ENCODE measurements at regions not wholly inside any gene's neighbourhood (a gene's known extent, or its start where the extent isn't known, plus 50 kb on each side); places are given as distances from the start of the nearest gene placed in this dataset.

DNA sequence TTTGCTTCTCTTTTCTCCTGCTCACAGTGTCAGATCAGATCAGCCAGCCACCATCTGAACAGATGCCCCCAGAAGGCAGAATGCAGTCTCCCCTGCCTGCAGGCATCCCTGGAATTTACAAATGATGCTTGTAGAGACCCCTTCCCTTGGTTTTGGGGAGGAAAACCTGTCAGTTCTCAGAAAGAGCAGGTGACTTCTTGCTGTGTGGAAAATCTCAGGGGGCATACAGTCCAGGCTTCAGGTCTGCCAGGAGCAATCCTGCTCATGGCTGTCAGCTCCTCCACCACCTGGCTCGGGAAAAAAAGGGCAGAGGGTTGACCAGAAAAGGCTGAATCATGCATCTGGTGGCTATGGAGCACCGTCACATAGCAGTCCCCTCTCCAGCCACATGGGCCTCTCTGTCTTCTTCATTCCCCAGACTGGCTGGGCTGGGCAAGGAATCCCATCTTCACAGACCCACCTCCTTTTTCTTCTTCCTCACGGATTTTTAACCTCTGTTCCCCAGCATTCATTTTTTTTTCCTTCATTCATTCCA lies 107.0 kb downstream of the KCNF1 start:
- no peak for DNase-seq

DNA sequence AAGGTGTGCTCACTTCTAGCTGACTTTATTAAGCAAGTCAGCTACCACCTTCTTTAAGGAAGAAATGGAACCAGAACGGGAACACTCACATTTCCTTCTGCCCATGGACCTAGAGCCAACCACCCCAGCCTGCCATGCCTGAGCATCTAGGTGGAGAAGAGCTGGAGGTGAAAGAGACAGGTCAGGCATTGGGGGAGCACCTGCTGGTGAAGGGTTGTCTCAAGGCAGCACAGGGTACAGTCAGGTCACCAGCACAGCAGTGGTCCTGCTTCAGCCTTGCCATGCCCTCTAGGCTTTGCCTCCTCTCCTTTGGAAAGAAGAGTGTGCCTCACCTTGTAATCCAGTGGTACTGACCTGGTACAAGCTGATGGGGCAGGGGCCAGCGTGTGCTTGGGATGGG lies 107.9 kb downstream of the KCNF1 start:
- DNase-seq: no peak

- no peak for DNase-seq
These were observed 110.3 kb downstream of the KCNF1 start for GRCh38 chr2:11022064-11022463.

- no peak for DNase-seq
These were observed 111.0 kb downstream of the KCNF1 start for GRCh38 chr2:11022591-11023273.

DNA sequence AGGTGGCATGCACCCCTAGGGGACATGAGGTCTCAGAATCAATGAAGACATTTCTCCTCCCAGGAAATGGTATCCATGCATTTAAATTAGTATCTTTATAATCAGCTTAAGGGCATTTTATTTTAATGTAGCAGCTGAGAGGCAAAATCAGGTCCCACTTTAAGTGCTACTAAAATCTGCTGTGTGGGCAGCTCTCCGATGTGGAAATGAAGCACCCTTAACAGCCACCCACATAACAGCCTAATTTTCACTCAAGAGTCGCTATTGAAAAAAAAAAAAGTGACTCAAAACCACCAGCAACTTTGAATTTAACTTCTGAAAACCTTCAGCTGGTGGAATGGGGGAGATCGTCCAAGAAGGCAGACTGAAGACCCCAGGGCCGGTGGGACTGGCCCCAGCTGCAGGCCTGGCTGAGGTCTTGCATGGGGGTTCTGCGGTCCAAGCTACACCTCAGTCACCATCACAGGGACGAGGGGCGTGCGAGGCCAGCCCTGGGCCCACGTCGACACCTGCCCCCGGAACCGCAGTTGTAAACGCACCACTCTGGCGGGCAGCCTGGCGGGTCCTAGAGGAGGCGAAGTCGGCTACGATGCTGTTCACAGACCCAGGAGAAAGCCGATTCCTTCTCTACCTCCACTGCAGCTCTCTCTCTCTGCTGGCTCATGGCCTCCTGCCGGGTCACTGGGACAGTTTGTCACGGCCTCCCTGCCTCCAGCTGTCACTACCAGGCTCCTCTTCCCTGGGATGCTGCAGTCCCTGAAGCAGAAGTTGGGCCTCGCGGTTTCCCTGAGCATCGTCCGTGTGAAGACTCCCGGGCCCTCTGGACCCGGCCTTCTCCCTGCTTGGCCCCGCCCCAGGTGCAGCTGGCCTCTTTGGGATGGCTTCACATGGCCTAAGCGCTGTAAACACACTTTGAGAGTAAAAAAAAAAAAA lies 111.9 kb downstream of the KCNF1 start:
- DNase-seq: no peak

- DNase-seq: no peak
These were observed 112.5 kb downstream of the KCNF1 start for GRCh38 chr2:11024259-11024645.

- DNase-seq: no peak
These were observed 113.0 kb downstream of the KCNF1 start for GRCh38 chr2:11024687-11025086.

DNA sequence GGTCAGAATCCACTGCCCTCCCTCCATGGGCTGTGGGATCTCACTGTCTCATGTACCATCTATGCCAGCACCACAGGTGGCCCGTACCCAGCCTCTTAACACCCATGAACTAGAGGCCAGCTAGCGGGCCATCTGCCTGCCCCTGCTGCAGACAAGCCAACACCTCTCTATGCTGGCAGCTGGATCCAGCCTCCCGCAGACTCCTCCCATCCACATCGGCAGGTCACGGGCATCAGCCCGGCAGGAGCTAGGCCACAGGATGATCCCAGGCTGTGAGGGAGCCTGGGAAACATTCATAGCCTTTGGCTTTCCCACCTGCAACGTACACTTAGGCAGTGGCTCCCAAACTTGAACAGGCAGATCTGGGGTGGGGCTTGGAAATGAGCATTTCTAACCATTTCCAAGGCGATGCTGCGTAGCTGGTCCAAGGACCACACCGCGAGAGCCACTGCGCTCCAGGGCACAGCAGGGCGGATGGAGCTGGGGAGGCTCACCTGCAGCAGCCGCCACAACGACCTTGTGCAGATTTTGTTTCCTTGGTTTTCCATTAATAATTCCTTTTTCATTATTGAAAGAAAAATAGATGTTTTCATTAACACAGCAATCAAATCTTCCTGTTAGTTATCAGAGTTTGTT lies 114.7 kb downstream of the KCNF1 start:
- DNase-seq: no peak

GRCh38 chr2:11027195-11027594 lies 115.5 kb downstream of the KCNF1 start:
- DNase-seq: no peak

GRCh38 chr2:11028407-11028916 lies 116.7 kb downstream of the KCNF1 start:
- DNase-seq: no peak

DNA sequence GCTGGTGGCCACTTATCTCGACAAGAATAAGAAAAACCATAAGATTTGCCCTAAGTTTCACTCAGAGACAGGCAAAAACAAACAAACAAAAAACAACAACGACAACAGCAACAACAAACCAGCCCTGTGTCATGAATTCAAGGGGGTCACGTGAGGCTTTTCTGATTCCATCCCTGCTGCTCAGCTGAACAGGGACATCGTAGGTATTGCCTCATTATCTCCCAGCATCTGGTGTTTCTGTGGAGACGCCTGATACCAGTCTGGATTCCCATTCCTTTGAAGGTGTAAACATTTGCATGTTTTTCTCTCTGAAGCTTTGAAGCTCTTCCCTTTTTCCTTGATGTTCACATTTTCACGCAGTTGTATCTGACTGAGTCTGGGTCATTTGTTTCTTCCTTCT lies 117.4 kb downstream of the KCNF1 start:
- DNase-seq: no peak

DNA sequence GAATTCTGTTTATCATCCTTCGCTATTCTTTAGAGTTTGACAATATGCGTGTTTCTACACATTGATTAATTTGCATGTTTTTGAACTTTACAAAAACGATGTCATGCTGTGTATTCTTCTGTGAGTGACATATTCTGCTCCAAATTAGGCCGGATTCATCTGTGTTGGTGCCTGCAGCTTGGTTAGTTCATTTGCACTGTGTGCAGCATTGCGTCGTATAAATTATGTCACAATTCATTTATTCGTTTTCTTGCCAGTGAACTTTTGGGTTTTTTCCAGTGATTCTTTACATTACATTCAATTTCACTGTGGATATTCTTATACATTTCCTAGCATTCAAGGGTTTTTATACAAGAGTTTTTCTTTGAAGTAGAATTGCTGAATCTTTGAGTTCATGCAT lies 118.3 kb downstream of the KCNF1 start:
- no peak for DNase-seq

DNA sequence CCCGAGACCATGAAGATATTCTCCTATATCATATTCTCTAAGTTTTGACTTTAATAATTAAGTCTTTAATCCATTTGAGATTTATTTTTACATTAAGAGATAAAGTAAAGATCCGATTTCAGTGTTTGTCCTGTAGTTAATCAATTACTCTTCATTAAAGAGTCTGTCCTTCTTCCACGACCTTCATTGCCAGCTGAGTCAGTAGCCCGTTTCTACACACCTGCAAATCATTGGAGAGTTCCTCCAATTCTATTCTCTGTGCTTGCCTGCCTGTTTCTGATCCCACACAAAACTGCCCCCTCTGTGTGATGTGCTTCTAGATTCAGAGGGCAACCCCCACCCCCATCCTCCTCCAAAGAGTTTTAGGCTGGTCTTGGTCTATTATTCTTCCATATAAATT lies 119.2 kb downstream of the KCNF1 start:
- DNase-seq: no peak

DNA sequence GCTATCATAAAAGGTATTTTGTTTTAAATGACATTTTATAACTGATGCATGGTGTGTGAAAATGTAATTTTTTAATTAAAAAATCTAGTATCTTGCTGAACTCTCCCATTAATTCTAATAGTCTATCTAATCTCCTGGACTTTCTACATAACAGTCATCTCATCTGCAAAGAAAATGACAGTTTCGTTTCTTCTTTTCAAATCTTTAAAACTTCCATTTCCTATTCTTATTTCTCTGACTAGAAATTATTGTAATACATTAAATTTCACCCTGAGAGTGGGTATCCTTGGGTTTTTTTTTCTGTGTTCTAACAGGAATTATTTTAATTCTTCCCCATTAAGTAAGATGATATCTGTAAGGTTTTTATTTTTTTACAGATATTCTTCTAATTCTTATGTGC lies 120.1 kb downstream of the KCNF1 start:
- no peak for DNase-seq

- no peak for DNase-seq
These were observed 120.7 kb downstream of the KCNF1 start for GRCh38 chr2:11032396-11032795.

DNA sequence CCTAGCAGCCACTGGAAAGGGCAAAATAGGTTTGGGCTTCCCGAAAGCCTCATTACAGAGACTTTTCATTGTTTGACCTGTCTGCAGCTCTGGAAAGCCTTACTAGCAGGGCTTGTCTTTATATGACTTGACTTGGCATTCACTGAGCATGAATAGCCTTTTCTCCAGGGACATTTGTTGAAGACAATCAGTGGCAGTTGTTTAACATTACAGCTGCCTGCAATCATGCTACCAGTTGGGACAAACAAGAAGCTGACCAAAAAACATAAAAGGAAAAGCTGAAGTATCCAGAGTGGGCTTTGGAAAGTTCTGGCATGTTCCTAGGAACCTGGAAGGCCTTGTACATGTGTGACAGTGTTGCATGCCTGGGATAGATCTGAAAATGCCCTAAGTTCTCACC lies 121.4 kb downstream of the KCNF1 start:
- no peak for DNase-seq

DNA sequence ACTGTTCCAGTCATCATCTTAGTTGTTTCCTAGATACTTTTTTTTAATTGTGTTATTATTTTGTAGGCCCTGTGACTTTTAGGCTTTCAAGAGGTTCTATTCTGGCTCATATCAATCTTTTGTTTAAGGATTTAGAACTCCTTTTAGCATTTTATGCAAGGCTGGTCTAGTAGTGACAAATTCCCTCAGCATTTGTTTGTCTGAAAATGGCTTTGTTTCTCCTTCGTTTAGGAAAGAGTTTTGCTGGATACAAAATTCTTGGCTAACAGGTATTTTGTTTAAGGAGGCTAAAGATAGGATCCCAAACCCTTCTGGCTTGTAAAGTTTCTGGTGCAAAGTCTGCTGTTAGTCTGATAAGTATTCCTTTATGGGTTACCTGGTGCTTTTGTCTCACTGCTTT lies 116.6 kb upstream of the SLC66A3 start:
- DNase-seq: no peak

DNA sequence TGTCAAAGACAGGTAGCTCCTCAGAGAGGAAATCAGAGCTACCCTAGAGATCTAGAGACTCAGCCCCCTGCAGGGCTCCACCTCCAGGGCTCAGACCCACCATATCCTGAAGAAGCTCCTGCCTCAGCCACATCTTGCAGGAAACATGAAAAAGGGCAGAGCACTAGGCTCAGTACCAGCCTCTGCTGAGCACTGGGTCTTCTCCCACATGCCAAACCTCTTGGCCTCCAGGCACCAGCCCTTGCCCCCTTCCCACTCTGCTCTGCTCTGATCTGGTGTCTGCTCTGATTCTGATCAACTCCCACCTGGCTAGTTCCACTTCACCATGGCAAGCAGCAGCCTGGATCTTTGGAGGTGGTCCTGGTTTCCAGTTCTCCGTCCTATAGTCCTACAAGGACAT lies 114.3 kb upstream of the SLC66A3 start:
- DNase-seq: no peak

DNA sequence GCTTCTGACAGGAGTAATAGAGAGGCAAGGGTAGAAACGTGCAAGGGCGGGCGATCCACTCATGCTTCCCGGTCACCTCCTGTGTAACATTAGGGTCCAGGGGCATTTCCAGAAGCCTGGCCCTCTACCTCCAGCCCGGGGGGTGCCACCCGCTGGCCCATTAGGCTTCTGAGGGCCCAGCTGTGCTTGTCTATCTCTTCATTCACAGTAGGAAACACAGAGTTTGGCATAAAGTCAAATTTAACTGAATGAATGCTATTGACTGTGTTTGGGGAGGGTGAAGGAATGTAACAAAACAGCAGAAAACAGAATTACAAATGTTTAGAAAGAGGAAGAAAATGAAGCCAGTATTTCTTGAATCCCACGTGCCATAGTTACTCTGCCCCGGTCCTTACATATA lies 112.4 kb upstream of the SLC66A3 start:
- DNase-seq: no peak

DNA sequence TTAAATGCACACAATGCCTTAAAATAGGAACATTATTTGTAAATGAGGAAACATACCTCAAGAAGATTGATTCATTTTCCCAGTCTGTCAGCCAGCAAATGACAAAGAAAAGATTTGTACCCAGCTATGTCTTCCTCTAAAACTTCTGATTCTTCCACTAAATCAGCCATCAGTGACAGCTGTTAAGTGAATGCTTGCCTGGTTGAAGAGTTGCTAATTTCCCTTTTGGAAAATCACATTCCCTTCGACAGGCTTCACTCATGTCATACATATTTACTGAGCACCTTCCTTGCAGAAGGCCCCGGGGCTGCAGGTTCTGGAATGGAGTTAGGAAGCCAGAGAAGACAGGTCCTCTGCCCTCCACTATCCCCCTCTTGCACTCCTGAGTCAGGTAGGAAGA lies 112.0 kb upstream of the SLC66A3 start:
- no peak for DNase-seq

GRCh38 chr2:11044201-11044600 lies 111.1 kb upstream of the SLC66A3 start:
- no peak for DNase-seq

GRCh38 chr2:11045294-11045693 lies 110.0 kb upstream of the SLC66A3 start:
- DNase-seq: no peak

DNA sequence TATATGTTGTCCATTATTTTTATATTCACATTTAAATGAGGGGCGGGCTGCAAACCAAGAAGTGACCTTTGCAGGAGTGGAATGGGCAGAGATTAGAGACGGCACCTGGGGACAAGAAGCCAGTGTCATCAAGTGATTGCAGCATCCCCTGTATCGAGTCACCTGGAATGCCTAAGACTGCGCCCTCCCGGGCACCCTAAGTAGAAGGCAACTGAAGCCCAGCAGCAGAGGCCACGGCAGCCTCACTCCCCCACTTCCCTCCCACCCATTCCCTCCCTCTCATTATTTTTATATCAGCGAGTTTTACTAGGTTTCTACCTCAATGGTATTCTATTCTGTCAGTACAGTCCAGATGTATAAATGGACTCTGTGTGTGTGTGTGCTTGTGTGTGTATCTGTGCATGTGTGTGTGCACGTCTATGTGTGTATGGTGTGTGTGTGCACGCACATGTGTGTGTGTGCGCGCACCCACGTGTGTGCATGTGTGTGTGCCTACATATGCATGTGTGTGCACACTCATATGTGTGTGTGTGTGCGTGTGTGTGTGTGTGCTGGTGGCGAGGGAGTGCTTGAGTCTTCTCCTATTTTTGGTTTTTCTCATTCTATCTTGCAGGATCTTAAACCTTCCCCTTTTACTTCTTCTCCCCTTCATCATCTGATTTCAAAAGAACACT lies 106.8 kb upstream of the SLC66A3 start:
- DNase-seq: no peak

All from CD4-positive, alpha-beta T cell treated with Interleukin-12 subunit alpha and Interleukin-12 subunit beta, for 1 hour (primary cell).